ENCODE measurements at regions not wholly inside any gene's neighbourhood (a gene's known extent, or its start where the extent isn't known, plus 50 kb on each side); places are given as distances from the start of the nearest gene placed in this dataset.
"Not testable (repeated sequence)": the region's sequence is repeated elsewhere in the genome, so short reads cannot be mapped to it uniquely, and the experiment has no call there.

DNA sequence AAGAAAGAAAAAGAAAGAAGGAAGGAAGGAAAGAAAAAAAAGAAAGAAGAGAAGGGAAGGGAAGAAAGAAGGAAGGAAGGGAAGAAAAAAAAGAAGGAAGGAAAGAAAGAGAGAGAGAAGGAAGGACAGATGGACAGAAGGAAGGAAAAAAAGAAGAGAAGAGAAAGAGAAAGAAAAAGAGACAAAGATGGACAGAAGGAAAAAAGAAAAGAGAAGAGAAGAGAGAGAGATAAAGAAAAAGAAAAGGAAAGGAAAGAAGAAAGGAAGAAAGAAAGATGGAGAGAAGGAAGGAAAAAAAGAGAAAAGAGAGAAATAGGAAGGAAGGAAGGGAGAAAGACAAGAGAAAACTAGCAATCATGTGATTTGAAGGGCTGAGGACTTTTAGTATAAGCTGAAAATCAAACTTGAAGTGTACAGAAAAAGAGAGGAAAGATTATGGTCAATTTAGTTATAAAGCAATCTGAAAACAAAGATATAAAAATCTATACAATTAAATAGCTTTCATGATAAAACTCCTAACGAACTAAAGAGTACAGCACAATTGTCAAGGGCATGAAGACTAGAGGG lies 115.3 kb downstream of the LTN1 start:
- peaks cover 4% of the 10 kb centered on the region for H3K4me1 Mint-ChIP-seq
- peaks cover 3% of the 10 kb centered on the region for H3K9me3 Mint-ChIP-seq
- H3K4me3 Mint-ChIP-seq: no peak overlapping the region
- H3K27ac Mint-ChIP-seq: peak overlapping the region; percentile 69
- ATAC-seq (ENCODE audit: low read depth) (no peak), DNase-seq (ENCODE audit: low spot score in 2 of 2) (no peak)
- peaks cover 38% of the 10 kb centered on the region for H3K36me3 Mint-ChIP-seq
- no peaks in the 10 kb centered on the region for H3K27me3 Mint-ChIP-seq

GRCh38 chr21:28875078-28875477 lies 117.6 kb downstream of the LTN1 start:
- Mint-ChIP-seq H3K27ac (no peak overlapping the region), H3K4me1 (peaks cover 4% of the 10 kb centered on the region), H3K27me3 (no peaks in the 10 kb centered on the region), H3K4me3 (no peak overlapping the region), H3K36me3 (peaks cover 41% of the 10 kb centered on the region), H3K9me3 (peaks cover 3% of the 10 kb centered on the region)
- ATAC-seq (ENCODE audit: low read depth) (no peak), DNase-seq (ENCODE audit: low spot score in 2 of 2) (no peak)

- H3K4me3 Mint-ChIP-seq: no peak overlapping the region
- peaks cover 42% of the 10 kb centered on the region for H3K36me3 Mint-ChIP-seq
- H3K27ac Mint-ChIP-seq: no peak overlapping the region
- DNase-seq (ENCODE audit: low spot score in 2 of 2) (no peak), ATAC-seq (ENCODE audit: low read depth) (no peak)
- H3K4me1 Mint-ChIP-seq: peaks cover under 1% of the 10 kb centered on the region
- H3K27me3 Mint-ChIP-seq: no peaks in the 10 kb centered on the region
- H3K9me3 Mint-ChIP-seq: peaks cover 3% of the 10 kb centered on the region
Observed at GRCh38 chr21:28872218-28872617, 120.5 kb downstream of the LTN1 start.

GRCh38 chr21:28871388-28872010 lies 121.2 kb downstream of the LTN1 start:
- Mint-ChIP-seq H3K4me3 (no peak overlapping the region), H3K9me3 (no peaks in the 10 kb centered on the region), H3K27ac (no peak overlapping the region), H3K36me3 (peaks cover 39% of the 10 kb centered on the region), H3K27me3 (no peaks in the 10 kb centered on the region), H3K4me1 (no peaks in the 10 kb centered on the region)
- DNase-seq (ENCODE audit: low spot score in 2 of 2) (no peak), ATAC-seq (ENCODE audit: low read depth) (no peak)

- Mint-ChIP-seq H3K27ac (no peak overlapping the region), H3K4me1 (no peaks in the 10 kb centered on the region), H3K4me3 (no peak overlapping the region), H3K27me3 (no peaks in the 10 kb centered on the region), H3K9me3 (no peaks in the 10 kb centered on the region), H3K36me3 (peaks cover 30% of the 10 kb centered on the region)
- ATAC-seq (ENCODE audit: low read depth): no peak
- no peak for DNase-seq (ENCODE audit: low spot score in 2 of 2)
Observed at GRCh38 chr21:28867401-28867800, 125.3 kb downstream of the LTN1 start.

GRCh38 chr21:28865488-28866186 lies 127.0 kb downstream of the LTN1 start:
- no peak for ATAC-seq (ENCODE audit: low read depth)
- Mint-ChIP-seq H3K27ac (no peak overlapping the region), H3K36me3 (peaks cover 26% of the 10 kb centered on the region)

DNA sequence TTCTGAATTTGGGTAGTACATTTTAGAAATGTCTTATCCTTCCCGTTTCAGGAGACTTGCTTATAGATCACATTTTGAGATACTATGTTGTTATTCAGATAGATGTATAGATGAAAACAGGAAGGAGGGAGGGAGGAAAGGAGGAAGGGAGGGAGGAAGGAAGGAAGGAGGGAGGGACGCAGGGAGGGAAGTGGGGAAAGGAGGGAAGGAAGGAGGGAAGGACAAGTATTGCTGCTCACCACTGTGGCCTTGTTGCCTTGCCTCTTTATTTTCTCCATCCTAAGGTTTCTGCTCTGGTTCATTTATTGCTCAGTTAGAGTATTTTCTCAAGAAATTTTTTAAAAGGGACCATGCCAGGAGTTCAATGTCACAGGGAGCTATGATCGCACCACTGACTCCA lies 134.3 kb downstream of the LTN1 start:
- H3K4me1 Mint-ChIP-seq: no peaks in the 10 kb centered on the region
- no peaks in the 10 kb centered on the region for H3K27me3 Mint-ChIP-seq
- ATAC-seq (ENCODE audit: low read depth) (no peak), DNase-seq (ENCODE audit: low spot score in 2 of 2) (no peak)
- H3K27ac Mint-ChIP-seq: no peak overlapping the region
- H3K4me3 Mint-ChIP-seq: no peak overlapping the region
- H3K36me3 Mint-ChIP-seq: peaks cover 20% of the 10 kb centered on the region
- H3K9me3 Mint-ChIP-seq: no peaks in the 10 kb centered on the region

More at GRCh38 chr21:28865488-28866186, 127.0 kb downstream of the LTN1 start:
- no peaks in the 10 kb centered on the region for H3K4me1 Mint-ChIP-seq
- no peak overlapping the region for H3K4me3 Mint-ChIP-seq
- H3K27me3 Mint-ChIP-seq: no peaks in the 10 kb centered on the region
- no peak for DNase-seq (ENCODE audit: low spot score in 2 of 2)
- no peaks in the 10 kb centered on the region for H3K9me3 Mint-ChIP-seq

- ATAC-seq (ENCODE audit: low read depth) (no peak), DNase-seq (ENCODE audit: low spot score in 2 of 2) (no peak)
- no peak overlapping the region for H3K4me3 Mint-ChIP-seq
- H3K27me3 Mint-ChIP-seq: no peaks in the 10 kb centered on the region
- no peak overlapping the region for H3K27ac Mint-ChIP-seq
- H3K36me3 Mint-ChIP-seq: peaks cover 22% of the 10 kb centered on the region
- H3K9me3 Mint-ChIP-seq: no peaks in the 10 kb centered on the region
- no peaks in the 10 kb centered on the region for H3K4me1 Mint-ChIP-seq
Observed at GRCh38 chr21:28857752-28858151, 134.9 kb downstream of the LTN1 start.

DNA sequence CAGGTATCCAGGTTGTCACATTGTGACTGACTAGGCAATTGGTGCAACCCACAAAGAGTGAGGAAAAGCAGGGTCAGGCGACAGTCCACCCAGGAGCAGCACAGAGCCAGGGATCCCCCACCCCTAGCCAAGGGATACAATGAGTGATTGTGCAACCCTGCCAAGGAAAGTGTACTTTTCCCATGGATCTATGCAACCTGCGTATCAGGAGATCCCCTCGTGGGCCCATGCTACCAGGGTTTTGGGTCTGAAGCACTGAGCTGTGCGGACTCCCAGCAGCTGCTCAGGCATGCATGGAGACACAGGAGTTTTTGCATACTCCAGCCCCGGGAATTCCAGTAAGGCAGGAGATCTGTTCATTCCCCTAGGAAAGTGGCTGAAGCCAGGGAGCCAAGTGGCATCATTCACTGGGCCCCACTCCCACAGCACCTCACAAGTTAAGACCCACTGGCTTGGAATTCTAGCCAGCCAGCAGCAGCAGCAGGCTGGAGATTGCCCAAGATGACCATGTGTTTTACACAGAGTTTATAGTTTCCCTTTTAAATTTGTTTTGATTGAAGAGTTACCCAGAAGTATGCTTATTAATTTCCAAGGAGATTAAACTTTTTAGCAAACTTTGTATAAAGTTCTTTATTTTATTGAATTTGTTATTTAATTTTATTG lies 136.0 kb downstream of the LTN1 start:
- Mint-ChIP-seq H3K27me3 (no peaks in the 10 kb centered on the region), H3K9me3 (no peaks in the 10 kb centered on the region), H3K4me3 (no peak overlapping the region), H3K4me1 (no peaks in the 10 kb centered on the region), H3K27ac (no peak overlapping the region), H3K36me3 (peaks cover 21% of the 10 kb centered on the region)
- no peak for ATAC-seq (ENCODE audit: low read depth)
- no peak for DNase-seq (ENCODE audit: low spot score in 2 of 2)

GRCh38 chr21:28852706-28853105 lies 140.0 kb downstream of the LTN1 start:
- no peaks in the 10 kb centered on the region for H3K9me3 Mint-ChIP-seq
- ATAC-seq (ENCODE audit: low read depth) (no peak), DNase-seq (ENCODE audit: low spot score in 2 of 2) (no peak)
- H3K36me3 Mint-ChIP-seq: peaks cover 21% of the 10 kb centered on the region
- H3K27me3 Mint-ChIP-seq: no peaks in the 10 kb centered on the region
- H3K4me1 Mint-ChIP-seq: no peaks in the 10 kb centered on the region
- no peak overlapping the region for H3K4me3 Mint-ChIP-seq
- H3K27ac Mint-ChIP-seq: no peak overlapping the region

GRCh38 chr21:28851645-28852044 lies 141.0 kb downstream of the LTN1 start:
- no peak for ATAC-seq (ENCODE audit: low read depth)
- Mint-ChIP-seq H3K9me3 (peaks cover 2% of the 10 kb centered on the region), H3K36me3 (peaks cover 21% of the 10 kb centered on the region), H3K4me3 (no peak overlapping the region), H3K4me1 (no peaks in the 10 kb centered on the region), H3K27ac (no peak overlapping the region), H3K27me3 (no peaks in the 10 kb centered on the region)
- no peak for DNase-seq (ENCODE audit: low spot score in 2 of 2)

GRCh38 chr21:28839237-28839636 lies 153.4 kb downstream of the LTN1 start:
- ATAC-seq (ENCODE audit: low read depth); H3K4me1 Mint-ChIP-seq; H3K27me3 Mint-ChIP-seq; H3K9me3 Mint-ChIP-seq; H3K36me3 Mint-ChIP-seq; H3K4me3 Mint-ChIP-seq; H3K27ac Mint-ChIP-seq; DNase-seq (ENCODE audit: low spot score in 2 of 2): not testable (repeated sequence)

DNA sequence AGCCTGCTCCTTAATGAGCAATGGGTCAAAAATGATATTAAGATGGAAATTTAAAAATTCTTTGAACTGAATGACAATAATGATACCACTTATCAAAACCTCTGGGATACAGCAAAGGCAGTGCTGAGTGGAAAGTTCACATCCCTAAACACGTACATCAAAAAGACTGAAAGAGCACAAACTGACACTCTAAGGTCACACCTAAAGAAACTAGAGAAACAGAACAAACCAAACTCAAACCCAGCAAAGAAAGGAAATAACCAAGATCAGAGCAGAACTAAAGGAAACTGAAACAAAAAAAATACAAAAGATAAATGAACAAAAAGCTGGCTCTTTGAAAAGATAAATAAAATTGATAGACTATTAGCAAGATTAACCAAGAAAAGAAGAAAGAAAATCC lies 155.3 kb downstream of the LTN1 start:
- not testable (repeated sequence) for H3K9me3 Mint-ChIP-seq; H3K27ac Mint-ChIP-seq; DNase-seq (ENCODE audit: low spot score in 2 of 2); H3K4me1 Mint-ChIP-seq; H3K27me3 Mint-ChIP-seq; H3K4me3 Mint-ChIP-seq; ATAC-seq (ENCODE audit: low read depth); H3K36me3 Mint-ChIP-seq

- not testable (repeated sequence) for H3K4me3 Mint-ChIP-seq; H3K4me1 Mint-ChIP-seq; H3K9me3 Mint-ChIP-seq; ATAC-seq (ENCODE audit: low read depth); DNase-seq (ENCODE audit: low spot score in 2 of 2); H3K27ac Mint-ChIP-seq; H3K27me3 Mint-ChIP-seq; H3K36me3 Mint-ChIP-seq
Observed at GRCh38 chr21:28836588-28836987, 156.1 kb downstream of the LTN1 start.
